ENCODE measurements at regions not wholly inside any gene's neighbourhood (a gene's known extent, or its start where the extent isn't known, plus 50 kb on each side); places are given as distances from the start of the nearest gene placed in this dataset.

GRCh38 chr12:91555436-91556415 is 373.1 kb upstream of the DCN start:
- Histone ChIP-seq H3K27ac (no peak overlapping the region), H3K36me3 (ENCODE audit: insufficient read depth) (no peaks in the 10 kb centered on the region), H2AFZ (ENCODE audit: low read depth) (no peak overlapping the region), H3K4me1 (ENCODE audit: low read depth, poor library complexity, severe bottlenecking) (no peaks in the 10 kb centered on the region), H3K4me3 (IDR thresholded peaks at IDR 0.05; ENCODE audit: insufficient read depth, low read depth, low read length) (no peak overlapping the region), H3K27me3 (ENCODE audit: insufficient read depth, low read depth) (no peaks in the 10 kb centered on the region), H4K20me1 (ENCODE audit: insufficient read depth) (no peaks in the 10 kb centered on the region), H3K9ac (no peak overlapping the region), H3K79me2 (ENCODE audit: insufficient read depth, low read depth) (no peaks in the 10 kb centered on the region), H3K4me2 (no peak overlapping the region)
- no peak for TF ChIP-seq CTCF (conservative IDR thresholded peaks at IDR 0.05; ENCODE audit: low read depth, low read length)

- no peaks in the 10 kb centered on the region for H3K27me3 ChIP-seq (ENCODE audit: insufficient read depth, low read depth)
- no peaks in the 10 kb centered on the region for H3K36me3 ChIP-seq (ENCODE audit: insufficient read depth)
- H2AFZ ChIP-seq (ENCODE audit: low read depth): no peak overlapping the region
- no peak overlapping the region for H3K27ac ChIP-seq
- no peaks in the 10 kb centered on the region for H4K20me1 ChIP-seq (ENCODE audit: insufficient read depth)
- TF ChIP-seq CTCF (conservative IDR thresholded peaks at IDR 0.05; ENCODE audit: low read depth, low read length): no peak
- H3K4me1 ChIP-seq (ENCODE audit: low read depth, poor library complexity, severe bottlenecking): no peaks in the 10 kb centered on the region
- no peak overlapping the region for H3K4me3 ChIP-seq (IDR thresholded peaks at IDR 0.05; ENCODE audit: insufficient read depth, low read depth, low read length)
- H3K9ac ChIP-seq: no peak overlapping the region
- H3K4me2 ChIP-seq: no peak overlapping the region
- no peaks in the 10 kb centered on the region for H3K79me2 ChIP-seq (ENCODE audit: insufficient read depth, low read depth)
Observed at GRCh38 chr12:91551927-91552326, 369.3 kb upstream of the DCN start.

GRCh38 chr12:91551242-91551641 is 368.6 kb upstream of the DCN start:
- no peaks in the 10 kb centered on the region for H4K20me1 ChIP-seq (ENCODE audit: insufficient read depth)
- H3K27ac ChIP-seq: no peak overlapping the region
- H3K4me3 ChIP-seq (IDR thresholded peaks at IDR 0.05; ENCODE audit: insufficient read depth, low read depth, low read length): no peak overlapping the region
- no peaks in the 10 kb centered on the region for H3K27me3 ChIP-seq (ENCODE audit: insufficient read depth, low read depth)
- H3K36me3 ChIP-seq (ENCODE audit: insufficient read depth): no peaks in the 10 kb centered on the region
- no peaks in the 10 kb centered on the region for H3K79me2 ChIP-seq (ENCODE audit: insufficient read depth, low read depth)
- H3K4me1 ChIP-seq (ENCODE audit: low read depth, poor library complexity, severe bottlenecking): no peaks in the 10 kb centered on the region
- TF ChIP-seq CTCF (conservative IDR thresholded peaks at IDR 0.05; ENCODE audit: low read depth, low read length): no peak
- no peak overlapping the region for H2AFZ ChIP-seq (ENCODE audit: low read depth)
- H3K4me2 ChIP-seq: no peak overlapping the region
- H3K9ac ChIP-seq: no peak overlapping the region

- H3K27me3 ChIP-seq (ENCODE audit: insufficient read depth, low read depth): no peaks in the 10 kb centered on the region
- H3K27ac ChIP-seq: no peak overlapping the region
- no peak overlapping the region for H3K4me2 ChIP-seq
- H3K4me1 ChIP-seq (ENCODE audit: low read depth, poor library complexity, severe bottlenecking): no peaks in the 10 kb centered on the region
- H4K20me1 ChIP-seq (ENCODE audit: insufficient read depth): no peaks in the 10 kb centered on the region
- no peak for TF ChIP-seq CTCF (conservative IDR thresholded peaks at IDR 0.05; ENCODE audit: low read depth, low read length)
- H3K79me2 ChIP-seq (ENCODE audit: insufficient read depth, low read depth): no peaks in the 10 kb centered on the region
- H3K9ac ChIP-seq: no peak overlapping the region
- H3K36me3 ChIP-seq (ENCODE audit: insufficient read depth): no peaks in the 10 kb centered on the region
- no peak overlapping the region for H3K4me3 ChIP-seq (IDR thresholded peaks at IDR 0.05; ENCODE audit: insufficient read depth, low read depth, low read length)
- no peak overlapping the region for H2AFZ ChIP-seq (ENCODE audit: low read depth)
Observed at GRCh38 chr12:91542666-91543065, 360.0 kb upstream of the DCN start.

All from KMS-11 (cell line).